Gastroesophageal sphincter (tissue), 3 donors: ENCODE measurements at regions not wholly inside any gene's neighbourhood (a gene's known extent, or its start where the extent isn't known, plus 50 kb on each side); places are given as distances from the start of the nearest gene placed in this dataset.

ENCODE experiments used
- EP300 ChIP-seq: sonication (generic); formaldehyde crosslinking; IDR thresholded peaks from one replicate; pipeline ENCODE4 v1.6.1; 2017; ENCODE audit warnings: antibody characterized with exemption, mild to moderate bottlenecking
- POLR2A ChIP-seq, 2 donors: fragments of 450-650 bp; IDR thresholded peaks; one replicate each; pipeline ENCODE4 v1.6.1; 2017; ENCODE audit warnings: antibody characterized with exemption in 2 of 2, mild to moderate bottlenecking in 2 of 2, moderate library complexity in 1 of 2
- POLR2AphosphoS5 ChIP-seq: sonication (generic); formaldehyde crosslinking; IDR thresholded peaks from one replicate; pipeline ENCODE4 v1.6.1; 2017; ENCODE audit warnings: antibody characterized with exemption
- TF ChIP-seq, protein P1 (sequence below), 4 experiments: fragments of 200-600 bp in 2 of 4; fragments of 450-650 bp in 2 of 4; sonication (generic) in 1 of 4; IDR thresholded peaks; one replicate each; pipeline ENCODE4 v1.5.1; 2017 to 2019; ENCODE audit warnings: antibody characterized with exemption in 4 of 4, mild to moderate bottlenecking in 2 of 4, moderate library complexity in 2 of 4

DNA sequence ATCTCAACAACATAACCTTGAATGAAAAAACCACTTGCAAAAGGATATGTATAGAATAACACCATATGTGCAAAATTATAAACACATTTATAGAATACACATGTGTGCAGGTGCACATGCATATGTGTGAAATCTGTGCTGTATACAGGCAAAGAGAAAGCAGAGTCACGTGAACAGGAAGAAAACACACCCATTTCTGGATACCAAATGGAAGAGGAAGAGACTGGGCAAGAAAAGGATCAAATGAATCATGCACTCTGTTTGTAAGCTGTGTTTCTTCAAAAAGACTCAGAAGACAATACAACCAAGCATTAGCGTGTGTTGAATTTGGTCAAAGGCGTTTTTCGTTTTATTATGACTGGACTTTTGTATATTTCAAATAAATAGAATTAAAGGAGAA is 111.3 kb upstream of the ERG start:
- TF ChIP-seq POLR2A (IDR thresholded peaks at IDR 0.05): no peak
- TF ChIP-seq, protein P1, sequence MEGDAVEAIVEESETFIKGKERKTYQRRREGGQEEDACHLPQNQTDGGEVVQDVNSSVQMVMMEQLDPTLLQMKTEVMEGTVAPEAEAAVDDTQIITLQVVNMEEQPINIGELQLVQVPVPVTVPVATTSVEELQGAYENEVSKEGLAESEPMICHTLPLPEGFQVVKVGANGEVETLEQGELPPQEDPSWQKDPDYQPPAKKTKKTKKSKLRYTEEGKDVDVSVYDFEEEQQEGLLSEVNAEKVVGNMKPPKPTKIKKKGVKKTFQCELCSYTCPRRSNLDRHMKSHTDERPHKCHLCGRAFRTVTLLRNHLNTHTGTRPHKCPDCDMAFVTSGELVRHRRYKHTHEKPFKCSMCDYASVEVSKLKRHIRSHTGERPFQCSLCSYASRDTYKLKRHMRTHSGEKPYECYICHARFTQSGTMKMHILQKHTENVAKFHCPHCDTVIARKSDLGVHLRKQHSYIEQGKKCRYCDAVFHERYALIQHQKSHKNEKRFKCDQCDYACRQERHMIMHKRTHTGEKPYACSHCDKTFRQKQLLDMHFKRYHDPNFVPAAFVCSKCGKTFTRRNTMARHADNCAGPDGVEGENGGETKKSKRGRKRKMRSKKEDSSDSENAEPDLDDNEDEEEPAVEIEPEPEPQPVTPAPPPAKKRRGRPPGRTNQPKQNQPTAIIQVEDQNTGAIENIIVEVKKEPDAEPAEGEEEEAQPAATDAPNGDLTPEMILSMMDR (IDR thresholded peaks at IDR 0.05): no peak
- no peak for TF ChIP-seq EP300
- no peak for TF ChIP-seq POLR2AphosphoS5
